ENCODE measurements at regions not wholly inside any gene's neighbourhood (a gene's known extent, or its start where the extent isn't known, plus 50 kb on each side); places are given as distances from the start of the nearest gene placed in this dataset.

DNA sequence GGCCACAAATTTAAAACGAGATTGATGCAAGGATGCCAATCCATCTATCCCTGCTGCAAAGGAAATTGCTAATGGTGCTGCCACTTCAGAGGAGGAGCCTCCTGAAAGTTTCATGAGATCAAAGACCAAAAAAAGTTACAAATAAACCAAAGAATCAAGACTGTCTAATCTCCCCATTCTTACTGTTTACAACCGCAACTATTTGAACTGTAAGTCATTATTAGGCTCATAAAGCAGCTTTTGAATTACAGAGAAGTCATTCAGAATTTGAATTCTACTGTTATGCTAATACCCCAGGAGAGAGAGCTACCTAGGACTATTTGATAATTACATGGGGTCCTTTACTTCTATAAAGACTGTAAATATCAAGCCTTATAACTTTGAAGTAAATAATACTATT, 1613.6 kb upstream of the WWC1 start:
- CTCF ChIA-PET = no interaction called here
- H3K4me3 Mint-ChIP-seq = no peak overlapping the region
- DNase-seq = no peak
- TF ChIP-seq, protein P1, sequence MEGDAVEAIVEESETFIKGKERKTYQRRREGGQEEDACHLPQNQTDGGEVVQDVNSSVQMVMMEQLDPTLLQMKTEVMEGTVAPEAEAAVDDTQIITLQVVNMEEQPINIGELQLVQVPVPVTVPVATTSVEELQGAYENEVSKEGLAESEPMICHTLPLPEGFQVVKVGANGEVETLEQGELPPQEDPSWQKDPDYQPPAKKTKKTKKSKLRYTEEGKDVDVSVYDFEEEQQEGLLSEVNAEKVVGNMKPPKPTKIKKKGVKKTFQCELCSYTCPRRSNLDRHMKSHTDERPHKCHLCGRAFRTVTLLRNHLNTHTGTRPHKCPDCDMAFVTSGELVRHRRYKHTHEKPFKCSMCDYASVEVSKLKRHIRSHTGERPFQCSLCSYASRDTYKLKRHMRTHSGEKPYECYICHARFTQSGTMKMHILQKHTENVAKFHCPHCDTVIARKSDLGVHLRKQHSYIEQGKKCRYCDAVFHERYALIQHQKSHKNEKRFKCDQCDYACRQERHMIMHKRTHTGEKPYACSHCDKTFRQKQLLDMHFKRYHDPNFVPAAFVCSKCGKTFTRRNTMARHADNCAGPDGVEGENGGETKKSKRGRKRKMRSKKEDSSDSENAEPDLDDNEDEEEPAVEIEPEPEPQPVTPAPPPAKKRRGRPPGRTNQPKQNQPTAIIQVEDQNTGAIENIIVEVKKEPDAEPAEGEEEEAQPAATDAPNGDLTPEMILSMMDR (IDR thresholded peaks at IDR 0.05) = no peak
- POLR2A ChIA-PET = no interaction called here
- intact Hi-C loops (cut with micrococcal nuclease) = no loop called here
- H3K4me1 Mint-ChIP-seq (ENCODE audit: low read depth) = no peaks in the 10 kb centered on the region
- H3K27ac Mint-ChIP-seq = no peak overlapping the region
- no peak for ATAC-seq
- peaks cover 17% of the 10 kb centered on the region for H3K9me3 Mint-ChIP-seq
- H3K27me3 Mint-ChIP-seq = no peaks in the 10 kb centered on the region
- no peaks in the 10 kb centered on the region for H3K36me3 Mint-ChIP-seq (ENCODE audit: low read depth)

DNA sequence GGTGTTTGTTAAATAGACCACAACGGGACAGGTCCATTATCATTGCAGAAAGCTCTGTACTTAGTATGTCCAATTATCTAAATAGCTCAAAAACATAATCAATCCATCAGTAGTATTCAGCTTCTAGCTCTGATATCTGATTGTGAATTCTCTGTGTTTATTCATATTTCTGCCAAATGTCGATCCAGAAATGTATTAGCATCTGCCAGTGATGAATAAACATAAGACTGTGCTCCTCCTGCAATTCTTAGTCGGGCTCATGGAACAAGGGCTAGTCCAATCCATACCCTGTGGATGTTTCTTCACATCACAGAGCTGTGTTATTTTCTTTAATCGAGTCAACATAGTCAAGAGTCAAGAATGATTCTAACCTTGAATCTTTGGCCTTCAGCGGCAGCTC, 1612.1 kb upstream of the WWC1 start:
- H3K27me3 Mint-ChIP-seq = no peaks in the 10 kb centered on the region
- H3K27ac Mint-ChIP-seq = no peak overlapping the region
- POLR2A ChIA-PET = no interaction called here
- intact Hi-C loops (cut with micrococcal nuclease) = no loop called here
- TF ChIP-seq, protein P1 (IDR thresholded peaks at IDR 0.05) = no peak
- CTCF ChIA-PET = no interaction called here
- DNase-seq (no peak), ATAC-seq (no peak)
- H3K36me3 Mint-ChIP-seq (ENCODE audit: low read depth) = no peaks in the 10 kb centered on the region
- H3K4me1 Mint-ChIP-seq (ENCODE audit: low read depth) = no peaks in the 10 kb centered on the region
- peaks cover 10% of the 10 kb centered on the region for H3K9me3 Mint-ChIP-seq
- no peak overlapping the region for H3K4me3 Mint-ChIP-seq

DNA sequence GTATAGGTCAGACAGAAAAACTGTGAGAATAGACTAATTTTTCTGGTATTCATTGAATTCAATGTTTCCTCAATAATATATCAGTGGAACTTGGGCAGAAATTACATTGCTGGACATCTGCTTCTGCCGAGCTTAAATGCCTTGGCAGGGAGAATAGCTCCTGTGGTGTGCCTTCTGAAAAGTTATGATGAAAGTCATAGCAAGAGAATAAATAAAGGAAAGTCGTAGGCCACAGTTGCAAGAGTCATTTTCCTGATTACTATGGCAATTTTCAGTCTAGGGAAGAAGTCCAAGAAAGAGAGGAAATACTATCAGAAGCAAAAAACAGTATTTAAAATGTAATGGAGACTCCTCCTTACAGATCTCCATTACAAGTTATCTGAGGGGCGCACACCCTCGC, 1596.1 kb upstream of the WWC1 start:
- no peak overlapping the region for H3K27ac Mint-ChIP-seq
- peaks cover 1% of the 10 kb centered on the region for H3K9me3 Mint-ChIP-seq
- TF ChIP-seq, protein P1 (IDR thresholded peaks at IDR 0.05) = no peak
- ChIA-PET POLR2A (no interaction called here), CTCF (no interaction called here)
- no peak overlapping the region for H3K4me3 Mint-ChIP-seq
- DNase-seq (no peak), ATAC-seq (no peak)
- intact Hi-C loops (cut with micrococcal nuclease) = no loop called here
- H3K36me3 Mint-ChIP-seq (ENCODE audit: low read depth) = no peaks in the 10 kb centered on the region
- H3K27me3 Mint-ChIP-seq = no peaks in the 10 kb centered on the region
- no peaks in the 10 kb centered on the region for H3K4me1 Mint-ChIP-seq (ENCODE audit: low read depth)

DNA sequence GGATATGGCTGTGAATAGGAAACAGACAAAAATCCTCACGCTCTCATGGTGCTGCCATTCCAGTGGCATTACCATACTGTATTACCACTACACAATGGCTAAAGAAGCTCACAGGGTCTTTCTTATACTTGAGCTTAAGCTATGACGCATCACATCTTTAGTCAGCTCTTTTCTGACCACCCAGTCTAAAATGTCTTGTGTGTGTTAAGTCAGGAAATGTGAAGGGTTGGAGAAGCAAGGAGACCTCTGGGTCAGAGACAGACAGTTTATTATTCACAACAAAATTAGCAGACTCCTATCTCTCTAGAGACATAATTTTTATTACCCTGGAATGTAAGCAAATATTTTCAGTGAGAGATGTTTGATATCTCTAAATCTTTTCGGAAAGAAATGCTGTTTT, 1583.2 kb upstream of the WWC1 start:
- Mint-ChIP-seq H3K27ac (no peak overlapping the region), H3K36me3 (ENCODE audit: low read depth) (no peaks in the 10 kb centered on the region), H3K9me3 (peaks cover 8% of the 10 kb centered on the region), H3K4me3 (no peak overlapping the region), H3K4me1 (ENCODE audit: low read depth) (no peaks in the 10 kb centered on the region), H3K27me3 (no peaks in the 10 kb centered on the region)
- ChIA-PET POLR2A (no interaction called here), CTCF (no interaction called here)
- DNase-seq = no peak
- intact Hi-C loops (cut with micrococcal nuclease) = no loop called here
- TF ChIP-seq, protein P1 (IDR thresholded peaks at IDR 0.05) = no peak
- ATAC-seq = no peak

DNA sequence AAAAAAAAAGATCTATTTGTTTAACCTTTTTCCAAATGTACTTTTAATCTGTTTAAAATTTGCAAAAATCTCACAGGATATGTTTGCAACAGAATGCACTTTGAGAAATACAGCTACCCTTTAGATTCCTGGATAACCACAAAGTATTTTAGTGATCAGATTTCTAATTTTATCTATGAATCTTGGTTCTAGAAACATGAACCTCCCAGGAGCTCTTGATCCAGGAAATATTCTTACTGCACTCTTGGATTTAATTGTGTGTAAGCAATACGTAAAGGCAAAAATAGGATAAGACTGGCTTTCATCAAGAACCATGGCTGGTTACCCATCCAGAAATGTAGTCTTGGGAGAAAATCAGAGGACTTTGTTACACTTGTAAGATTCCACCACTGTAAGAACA, 1581.8 kb upstream of the WWC1 start:
- intact Hi-C loops (cut with micrococcal nuclease) = no loop called here
- no peak for DNase-seq
- TF ChIP-seq, protein P1 (IDR thresholded peaks at IDR 0.05) = no peak
- ChIA-PET POLR2A (interaction anchor here (1.1 kb wide), 1 partner anchor 279 kb away, joined by 5 read pairs; no protein-coding TSS in a partner anchor), CTCF (no interaction called here)
- no peak for ATAC-seq
- H3K4me3 Mint-ChIP-seq = no peak overlapping the region
- peaks cover 1% of the 10 kb centered on the region for H3K9me3 Mint-ChIP-seq
- no peak overlapping the region for H3K27ac Mint-ChIP-seq
- H3K36me3 Mint-ChIP-seq (ENCODE audit: low read depth) = no peaks in the 10 kb centered on the region
- H3K4me1 Mint-ChIP-seq (ENCODE audit: low read depth) = no peaks in the 10 kb centered on the region
- no peaks in the 10 kb centered on the region for H3K27me3 Mint-ChIP-seq

Measured in activated CD8-positive, alpha-beta T cell treated with anti-CD3 and anti-CD28 coated beads for 36 hours (primary cell).